Liver (tissue), 2 donors: ENCODE measurements at regions not wholly inside any gene's neighbourhood (a gene's known extent, or its start where the extent isn't known, plus 50 kb on each side); places are given as distances from the start of the nearest gene placed in this dataset.

Source experiments
- TAF1 ChIP-seq: conservative IDR thresholded peaks from 2 replicates; pipeline ENCODE4 v1.6.1; 2016; ENCODE audit warnings: antibody characterized with exemption, mild to moderate bottlenecking
- TF ChIP-seq, protein P1 (sequence below): IDR thresholded peaks from 2 replicates; pipeline ENCODE4 v1.6.1; 2016; ENCODE audit warnings: antibody characterized with exemption
- donor health status: healthy.

DNA sequence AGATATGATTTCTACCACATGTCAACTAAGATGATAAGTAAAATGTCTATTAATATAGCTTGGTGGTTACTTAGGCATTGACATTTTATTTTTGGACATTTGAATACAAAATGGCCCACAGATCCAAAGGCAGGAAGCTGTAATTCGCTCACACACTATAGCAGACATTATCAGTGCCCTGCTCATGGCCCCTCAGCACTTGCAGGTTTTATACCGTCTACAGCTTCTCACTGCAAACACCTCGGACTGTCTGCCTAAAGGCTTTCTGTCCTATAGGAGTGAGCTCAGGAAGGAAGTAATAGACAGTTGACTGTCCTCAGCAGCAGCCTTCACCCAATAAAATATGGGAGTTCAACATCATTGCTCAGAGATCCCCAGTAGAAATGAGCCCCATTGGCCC lies 140.8 kb upstream of the RASA1 start:
- TF ChIP-seq, protein P1, sequence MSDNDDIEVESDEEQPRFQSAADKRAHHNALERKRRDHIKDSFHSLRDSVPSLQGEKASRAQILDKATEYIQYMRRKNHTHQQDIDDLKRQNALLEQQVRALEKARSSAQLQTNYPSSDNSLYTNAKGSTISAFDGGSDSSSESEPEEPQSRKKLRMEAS: no peak
- TF ChIP-seq TAF1: no peak
